H1 (cell line): ENCODE measurements at regions not wholly inside any gene's neighbourhood (a gene's known extent, or its start where the extent isn't known, plus 50 kb on each side); places are given as distances from the start of the nearest gene placed in this dataset.

Source experiments
- CTCF ChIA-PET: fragments of 300-600 bp; sonication (Branson Sonifier 250); formaldehyde crosslinking; loops from one replicate; lab custom pipeline; 2021; ENCODE audit not compliant: partially characterized antibody; lab: Charles Lee
- POLR2A ChIA-PET: fragments of 300-600 bp; sonication (Branson Sonifier 250); formaldehyde crosslinking; loops from one replicate; lab custom pipeline; 2021; ENCODE audit warnings: inconsistent platforms; ENCODE audit not compliant: partially characterized antibody; lab: Charles Lee
- DNase-seq, 2 experiments: peaks; one replicate each; pipeline versions ENCODE4 v3.0.0 to v3.0.0-alpha.2; 2010 to 2022; ENCODE audit warnings: low spot score in 2 of 2, low read depth in 1 of 2, mixed read lengths in 1 of 2
- FAIRE-seq: peaks from 2 replicates; lab custom pipeline; 2011; peaks lifted over from hg19 to GRCh38; lab: Jason Lieb, UNC
- H2AFZ ChIP-seq: 2 replicates; pipeline ENCODE4 v1.8.1; 2012; ENCODE audit warnings: low read length, inconsistent platforms
- H2AK5ac ChIP-seq: 2 replicates; pipeline ENCODE4 v1.6.1; 2013; ENCODE audit warnings: low read depth, low read length
- H2BK120ac ChIP-seq: replicated peaks from 2 replicates; pipeline ENCODE3; 2013; ENCODE audit warnings: low read depth, low read length, inconsistent platforms
- H2BK12ac ChIP-seq: 2 replicates; pipeline ENCODE4 v1.6.1; 2013; ENCODE audit warnings: low read depth, low read length
- H2BK15ac ChIP-seq: 2 replicates; pipeline ENCODE4 v1.6.1; 2013; ENCODE audit warnings: low read length
- H2BK20ac ChIP-seq: 2 replicates; pipeline ENCODE4 v1.6.1; 2013; ENCODE audit warnings: low read length
- H2BK5ac ChIP-seq: 2 replicates; pipeline ENCODE4 v1.6.1; 2013; ENCODE audit warnings: low read depth, low read length
- H3K14ac ChIP-seq: 2 replicates; pipeline ENCODE4 v1.6.1; 2013; ENCODE audit warnings: inconsistent platforms; ENCODE audit not compliant: insufficient read length
- H3K18ac ChIP-seq: 2 replicates; pipeline ENCODE4 v1.6.1; 2013; ENCODE audit warnings: low read length; ENCODE audit errors: extremely low read depth
- H3K23ac ChIP-seq: 2 replicates; pipeline ENCODE4 v1.6.1; 2013; ENCODE audit warnings: inconsistent platforms; ENCODE audit not compliant: insufficient read length
- H3K23me2 ChIP-seq: 2 replicates; pipeline ENCODE4 v1.6.1; 2013; ENCODE audit warnings: low read depth, low read length
- H3K27ac ChIP-seq: 2 replicates; pipeline ENCODE4 v1.6.1; 2011; ENCODE audit warnings: low read depth, low read length, inconsistent platforms
- H3K27me3 ChIP-seq, 4 experiments: replicated peaks in 1 of 4; 1 replicate in 1 of 4; 2 replicates in 3 of 4; pipeline versions ENCODE4 v1.6.1 to v1.8.1; 2011 to 2013; ENCODE audit warnings: low read length in 3 of 4, mild to moderate bottlenecking in 3 of 4, inconsistent platforms in 2 of 4, mixed read lengths in 2 of 4, moderate library complexity in 1 of 4; ENCODE audit not compliant: control insufficient read depth in 3 of 4, insufficient read depth in 3 of 4; ENCODE audit errors: extremely low read depth in 1 of 4
- H3K36me3 ChIP-seq, 4 experiments: 2 replicates each; pipeline versions ENCODE4 v1.6.1 to v1.8.1; 2011 to 2013; ENCODE audit warnings: mild to moderate bottlenecking in 4 of 4, low read length in 3 of 4, moderate library complexity in 2 of 4, control low read depth in 1 of 4, inconsistent platforms in 1 of 4; ENCODE audit not compliant: insufficient read depth in 4 of 4, control insufficient read depth in 2 of 4
- H3K4ac ChIP-seq: replicated peaks from 2 replicates; pipeline ENCODE3; 2013; ENCODE audit warnings: low read length, low read depth, mixed read lengths, inconsistent platforms; ENCODE audit not compliant: insufficient read length
- H3K4me1 ChIP-seq, 4 experiments: replicated peaks in 1 of 4; 1 replicate in 1 of 4; 2 replicates in 3 of 4; pipeline versions ENCODE4 v1.6.1 to v1.8.1; 2011 to 2013; ENCODE audit warnings: low read length in 3 of 4, inconsistent platforms in 2 of 4, mixed read lengths in 1 of 4; ENCODE audit not compliant: insufficient read depth in 4 of 4, control insufficient read depth in 3 of 4
- H3K4me2 ChIP-seq, 2 experiments: 2 replicates each; pipeline versions ENCODE4 v1.6.1 to v1.8.1; 2011 to 2013; ENCODE audit warnings: low read depth in 2 of 2, low read length in 2 of 2, control low read depth in 1 of 2, inconsistent platforms in 1 of 2, mild to moderate bottlenecking in 1 of 2; ENCODE audit not compliant: insufficient read depth in 1 of 2
- H3K4me3 ChIP-seq, 4 experiments: fragments of 200-600, 300-600 bp in 1 of 4; sonication (generic), shearing (Covaris generic), sonication (Bioruptor Twin) in 1 of 4; 2 replicates each; pipeline versions ENCODE4 v1.5.1 to v1.8.1; 2011 to 2016; ENCODE audit warnings: low read length in 4 of 4, low read depth in 3 of 4, control low read depth in 2 of 4, inconsistent platforms in 2 of 4, mild to moderate bottlenecking in 2 of 4, mixed read lengths in 1 of 4, moderate library complexity in 1 of 4; ENCODE audit not compliant: insufficient read depth in 2 of 4; ENCODE audit errors: extremely low read depth in 1 of 4
- H3K56ac ChIP-seq: replicated peaks from 2 replicates; pipeline ENCODE3; 2013; ENCODE audit warnings: low read depth, mild to moderate bottlenecking, mixed read lengths, low read length, inconsistent platforms; ENCODE audit not compliant: insufficient read length
- H3K79me1 ChIP-seq: 2 replicates; pipeline ENCODE4 v1.6.1; 2013; ENCODE audit warnings: low read depth, low read length, control low read depth
- H3K79me2 ChIP-seq, 2 experiments: 2 replicates each; pipeline versions ENCODE4 v1.6.1 to v1.8.1; 2012 to 2013; ENCODE audit warnings: low read length in 2 of 2, mild to moderate bottlenecking in 2 of 2, inconsistent platforms in 1 of 2; ENCODE audit not compliant: insufficient read depth in 2 of 2, control insufficient read depth in 1 of 2
- H3K9ac ChIP-seq, 4 experiments: replicated peaks in 1 of 4; 1 replicate in 1 of 4; 2 replicates in 3 of 4; pipeline versions ENCODE4 v1.6.1 to v1.8.1; 2011 to 2013; ENCODE audit warnings: low read depth in 3 of 4, low read length in 3 of 4, control low read depth in 2 of 4, mild to moderate bottlenecking in 2 of 4, moderate library complexity in 2 of 4, inconsistent platforms in 1 of 4; ENCODE audit errors: extremely low read depth in 1 of 4
- H3K9me3 ChIP-seq, 2 experiments: 2 replicates each; pipeline versions ENCODE4 v1.6.1 to v1.8.1; 2012 to 2013; ENCODE audit warnings: mild to moderate bottlenecking in 2 of 2, moderate library complexity in 2 of 2, control low read depth in 1 of 2, inconsistent platforms in 1 of 2, low read depth in 1 of 2, low read length in 1 of 2, mixed read lengths in 1 of 2; ENCODE audit not compliant: insufficient read depth in 2 of 2
- H4K20me1 ChIP-seq, 2 experiments: replicated peaks in 1 of 2; 2 replicates each; pipeline versions ENCODE3 to v1.8.1; 2011 to 2013; ENCODE audit warnings: inconsistent platforms in 2 of 2, low read length in 2 of 2, mild to moderate bottlenecking in 1 of 2; ENCODE audit not compliant: insufficient read depth in 2 of 2, control insufficient read depth in 1 of 2
- H4K5ac ChIP-seq: 2 replicates; pipeline ENCODE4 v1.6.1; 2013; ENCODE audit warnings: low read length, low read depth, mixed read lengths, inconsistent platforms; ENCODE audit not compliant: insufficient read length
- H4K8ac ChIP-seq: 2 replicates; pipeline ENCODE4 v1.8.0; 2013; ENCODE audit warnings: mild to moderate bottlenecking, moderate library complexity, low read length, inconsistent platforms; ENCODE audit not compliant: insufficient read depth; ENCODE audit errors: extremely low read depth
- H4K91ac ChIP-seq: replicated peaks from 2 replicates; pipeline ENCODE3; 2013; ENCODE audit warnings: low read length, mixed read lengths, inconsistent platforms; ENCODE audit not compliant: insufficient read length
- JUND ChIP-seq: IDR thresholded peaks from 2 replicates; pipeline ENCODE4 v1.6.1; 2011; ENCODE audit warnings: mild to moderate bottlenecking, improper control_type of control experiment, low read length
- WGBS, 2 experiments: shearing (Covaris generic) in 1 of 2; methylation state at CpG; one replicate each; pipeline versions ENCODE4 v1.1.6 to v1.1.7; 2013 to 2015; ENCODE audit warnings: low lambda C conversion rate in 2 of 2, mixed read lengths in 2 of 2, inconsistent platforms in 1 of 2, low coverage in 1 of 2, missing lambda C conversion rate in 1 of 2; ENCODE audit not compliant: insufficient replicate concordance in 2 of 2, insufficient coverage in 1 of 2, insufficient read length in 1 of 2; ENCODE audit errors: extremely low coverage in 1 of 2, missing lambda C conversion rate in 1 of 2; 5-methylcytosine and 5-hydroxymethylcytosine counted together
- TF ChIP-seq, protein P1 (sequence below): IDR thresholded peaks from 2 replicates; pipeline ENCODE4 v1.6.1; 2012; ENCODE audit warnings: inconsistent platforms

DNA sequence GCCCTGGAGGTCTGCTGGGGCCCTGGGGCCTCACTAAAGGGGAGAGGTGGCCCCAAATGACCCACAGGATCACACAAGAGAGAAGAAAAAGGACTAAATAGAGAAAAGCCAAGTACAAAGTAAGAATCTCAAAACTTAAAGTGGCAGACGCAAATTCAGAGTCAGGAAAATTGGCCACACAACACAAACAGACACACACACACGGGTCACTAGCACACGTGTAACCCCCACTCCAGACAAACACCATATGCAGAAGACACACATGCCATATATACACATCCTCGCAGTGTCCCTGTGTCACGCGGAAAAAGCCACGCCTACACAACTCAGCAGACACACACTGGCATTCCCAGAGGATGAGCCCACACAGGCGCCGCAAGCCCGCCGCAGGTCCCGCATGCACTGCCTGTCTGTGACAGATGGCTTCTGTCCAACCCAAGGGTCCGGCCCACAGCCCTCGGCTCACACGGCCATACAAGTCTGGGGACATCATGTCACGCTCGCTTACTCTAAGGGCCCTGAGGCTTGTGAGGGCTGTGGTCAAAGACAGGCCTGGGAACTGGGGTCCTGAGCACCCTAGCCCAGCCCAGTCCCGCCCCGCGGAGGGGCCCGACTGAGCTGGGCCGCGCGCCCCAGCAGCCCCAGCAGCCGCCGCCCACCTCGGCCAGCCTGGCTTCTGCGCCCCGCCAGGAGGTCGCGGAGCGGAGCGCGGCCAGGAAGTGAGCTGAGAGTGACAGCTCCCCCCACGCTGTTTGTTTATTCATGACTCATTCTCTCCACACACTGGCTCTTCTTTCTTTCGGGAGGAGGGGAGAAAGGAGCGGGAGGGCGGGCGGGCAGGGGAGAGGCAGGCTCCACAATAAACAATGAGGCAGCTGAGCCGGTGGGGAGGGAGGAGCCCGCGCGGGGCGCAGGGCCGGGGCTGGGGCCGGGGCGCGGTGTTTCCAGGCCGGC lies 95.5 kb upstream of the ZMIZ1 start:
- Histone ChIP-seq H4K20me1 (no peaks in the 10 kb centered on the region), H3K18ac (peak overlapping the region; percentile 76), H2BK120ac (peak overlapping the region; percentile 44), H2AK5ac (peak overlapping the region; percentile 77; the same call in 1 of the 2 replicates), H3K79me1 (no peaks in the 10 kb centered on the region), H3K23me2 (peaks cover 4% of the 10 kb centered on the region; the same call in 1 of the 2 replicates), H2BK20ac (0 out of 2 replicates have a peak overlapping the region, but pooled peaks have one; percentile 32), H3K23ac (no peak overlapping the region), H4K5ac (peak overlapping the region; percentile 3), H3K36me3 (no peaks in the 10 kb centered on the region), H3K27ac (no peak overlapping the region), H4K91ac (peak overlapping the region; percentile 81), H3K9me3 (no peaks in the 10 kb centered on the region), H2BK5ac (peak overlapping the region; percentile 95; the same call in 1 of the 2 replicates), H2AFZ (0 out of 2 replicates have a peak overlapping the region, but pooled peaks have one; percentile 5), H2BK12ac (peak overlapping the region; percentile 97; the same call in 1 of the 2 replicates), H3K27me3 (peaks cover 0 to 6% (median 0%) of the 10 kb centered on the region in 4 experiments; a peak in 3 of 7 replicates), H3K14ac (no peak overlapping the region), H3K4me1 (peaks cover 3 to 27% (median 19%) of the 10 kb centered on the region in 4 experiments), H4K8ac (peak overlapping the region; percentile 36), H3K4me2 (peak overlapping the region; percentile 60 to 91), H3K4me3 (peak overlapping the region; percentile 28 to 66 (median 40); a peak in 7 of 8 replicates), H3K9ac (peak overlapping the region in 1 of 4 experiments; percentile 39; a peak in 2 of 7 replicates), H3K79me2 (no peaks in the 10 kb centered on the region), H3K56ac (peak overlapping the region; percentile 19), H2BK15ac (peak overlapping the region; percentile 65; the same call in 1 of the 2 replicates), H3K4ac (no peak overlapping the region)
- CTCF ChIA-PET = interaction anchor here (0.6 to 2.3 kb wide), 7 partner anchors 9 to 378 kb away, joined by 3 to 8 read pairs (median 3); no protein-coding TSS in a partner anchor
- WGBS, 2 experiments = 15% methylated on average over 35 of the region's 49 CpGs; no CpG with 5 or more reads in 1 of the 2 experiments
- DNase-seq (peak; percentile 50 to 72), FAIRE-seq (no peak)
- POLR2A ChIA-PET = interaction anchor here (0.6 to 2.9 kb wide), 8 partner anchors 8 to 94 kb away, joined by 3 to 13 read pairs (median 4); no protein-coding TSS in a partner anchor
- peak; percentile 93 for TF ChIP-seq JUND
- TF ChIP-seq, protein P1, sequence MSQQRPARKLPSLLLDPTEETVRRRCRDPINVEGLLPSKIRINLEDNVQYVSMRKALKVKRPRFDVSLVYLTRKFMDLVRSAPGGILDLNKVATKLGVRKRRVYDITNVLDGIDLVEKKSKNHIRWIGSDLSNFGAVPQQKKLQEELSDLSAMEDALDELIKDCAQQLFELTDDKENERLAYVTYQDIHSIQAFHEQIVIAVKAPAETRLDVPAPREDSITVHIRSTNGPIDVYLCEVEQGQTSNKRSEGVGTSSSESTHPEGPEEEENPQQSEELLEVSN = no peak
